IMR-90 (cell line): ENCODE measurements at regions not wholly inside any gene's neighbourhood (a gene's known extent, or its start where the extent isn't known, plus 50 kb on each side); places are given as distances from the start of the nearest gene placed in this dataset.

Experiments
- CTCF ChIP-seq: conservative IDR thresholded peaks from 2 replicates; pipeline ENCODE4 v1.5.1; 2012; ENCODE audit warnings: mild to moderate bottlenecking, low read depth, low read length, improper control_type of control experiment
- MAFK ChIP-seq: IDR thresholded peaks from 2 replicates; pipeline ENCODE4 v1.6.1; 2012; ENCODE audit warnings: low read depth, low read length, improper control_type of control experiment
- MAZ ChIP-seq: IDR thresholded peaks from 2 replicates; pipeline ENCODE4 v1.6.1; 2012; ENCODE audit warnings: low read depth, mild to moderate bottlenecking, low read length, improper control_type of control experiment, moderate library complexity, borderline replicate concordance
- MXI1 ChIP-seq: IDR thresholded peaks from 2 replicates; pipeline ENCODE4 v1.6.1; 2012; ENCODE audit warnings: low read depth, mild to moderate bottlenecking, low read length, moderate library complexity, borderline replicate concordance
- POLR2A ChIP-seq: IDR thresholded peaks from 2 replicates; pipeline ENCODE4 v1.6.1; 2012; ENCODE audit warnings: mild to moderate bottlenecking, low read depth, low read length
- RAD21 ChIP-seq: IDR thresholded peaks from 2 replicates; pipeline ENCODE4 v1.6.1; 2012; ENCODE audit warnings: low read length, improper control_type of control experiment
- RCOR1 ChIP-seq: IDR thresholded peaks from 2 replicates; pipeline ENCODE4 v1.6.1; 2012; ENCODE audit warnings: mild to moderate bottlenecking, low read length, improper control_type of control experiment; ENCODE audit not compliant: insufficient replicate concordance

GRCh38 chr5:143586781-143587362 lies 183.4 kb upstream of the NR3C1 start:
- TF ChIP-seq CTCF (no peak), MAFK (no peak), RCOR1 (no peak), POLR2A (no peak), MAZ (no peak), RAD21 (no peak), MXI1 (no peak)
